Activated naive CD8-positive, alpha-beta T cell treated with anti-CD3 and anti-CD28 coated beads, Interleukin-2, amount 10 ng/mL, durations not matched to agents 7 days and 5 days (primary cell): ENCODE measurements at regions not wholly inside any gene's neighbourhood (a gene's known extent, or its start where the extent isn't known, plus 50 kb on each side); places are given as distances from the start of the nearest gene placed in this dataset.

Experiments
- ATAC-seq: fragments of 150-1000 bp; cut with Tn5 transposase; one replicate; pipeline ENCODE4 v1.10.0; 2021; ENCODE audit warnings: low read depth, moderate library complexity
- POLR2A ChIA-PET: fragments of 350-600 bp; sonication (Branson Sonifier 250); formaldehyde crosslinking; loops from one replicate; lab custom pipeline; 2021; ENCODE audit warnings: antibody characterized with exemption; lab: Charles Lee
- DNase-seq: peaks from one replicate; pipeline ENCODE4 v3.0.0; 2021
- H3K27ac Mint-ChIP-seq: one replicate; pipeline ENCODE4 v1.8.0; 2022; ENCODE audit warnings: mild to moderate bottlenecking, mixed read lengths
- H3K27me3 Mint-ChIP-seq: one replicate; pipeline ENCODE4 v1.8.0; 2022; ENCODE audit warnings: mild to moderate bottlenecking, moderate library complexity, mixed read lengths
- H3K36me3 Mint-ChIP-seq: one replicate; pipeline ENCODE4 v1.8.0; 2021; ENCODE audit warnings: mild to moderate bottlenecking, mixed read lengths
- H3K4me1 Mint-ChIP-seq: one replicate; pipeline ENCODE4 v1.8.0; 2021; ENCODE audit warnings: mixed read lengths
- H3K4me3 Mint-ChIP-seq: one replicate; pipeline ENCODE4 v1.8.0; 2022; ENCODE audit warnings: mild to moderate bottlenecking, moderate library complexity, mixed read lengths
- H3K9me3 Mint-ChIP-seq: one replicate; pipeline ENCODE4 v1.8.0; 2021; ENCODE audit warnings: mixed read lengths

DNA sequence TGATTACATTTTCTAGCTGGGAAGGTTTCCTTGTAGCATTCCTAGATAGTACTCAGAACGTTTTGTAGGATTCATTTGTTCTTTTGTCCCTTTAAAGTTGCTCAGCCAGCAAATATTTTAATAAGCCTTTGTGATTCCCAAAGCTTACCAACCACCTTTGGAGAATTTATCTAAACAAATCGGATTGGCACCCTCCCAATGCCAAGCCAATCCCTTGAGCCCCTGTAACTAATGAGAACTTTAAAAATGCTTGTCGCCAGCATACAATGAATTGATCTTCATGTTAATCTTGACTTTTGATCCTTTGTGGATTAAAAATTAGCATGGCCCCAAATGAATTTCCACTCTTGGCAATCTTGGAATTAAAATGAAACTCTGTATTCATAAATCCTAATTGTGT, 559.5 kb downstream of the UTRN start:
- H3K9me3 Mint-ChIP-seq, result no peaks in the 10 kb centered on the region
- H3K27me3 Mint-ChIP-seq, result no peaks in the 10 kb centered on the region
- peaks cover 4% of the 10 kb centered on the region for H3K4me1 Mint-ChIP-seq
- H3K4me3 Mint-ChIP-seq, result no peak overlapping the region
- DNase-seq (no peak), ATAC-seq (no peak)
- POLR2A ChIA-PET, result no interaction called here
- no peak overlapping the region for H3K27ac Mint-ChIP-seq
- peaks cover 46% of the 10 kb centered on the region for H3K36me3 Mint-ChIP-seq

DNA sequence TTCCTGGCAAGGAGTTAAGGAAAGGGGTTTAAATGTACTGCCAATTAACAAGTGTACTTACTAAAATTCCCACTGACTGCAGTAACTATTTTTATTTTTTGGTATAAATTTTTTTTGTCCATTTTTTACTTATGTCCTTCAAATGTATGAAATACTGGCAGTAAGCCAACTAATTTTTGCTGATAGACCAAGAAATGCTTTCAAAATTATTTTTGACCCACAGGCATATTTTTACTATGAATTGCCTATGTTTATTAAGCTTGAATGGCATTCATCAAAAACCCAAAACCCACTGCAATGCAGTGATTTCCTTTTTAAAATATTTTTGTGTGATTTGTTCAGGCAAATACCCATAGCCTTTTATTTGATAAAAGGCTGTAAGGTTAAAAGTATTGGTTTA, 560.1 kb downstream of the UTRN start:
- POLR2A ChIA-PET, result no interaction called here
- Mint-ChIP-seq H3K36me3 (peaks cover 49% of the 10 kb centered on the region), H3K4me3 (no peak overlapping the region), H3K4me1 (peaks cover 4% of the 10 kb centered on the region), H3K27me3 (no peaks in the 10 kb centered on the region), H3K9me3 (no peaks in the 10 kb centered on the region), H3K27ac (no peak overlapping the region)
- no peak for DNase-seq
- ATAC-seq, result no peak

DNA sequence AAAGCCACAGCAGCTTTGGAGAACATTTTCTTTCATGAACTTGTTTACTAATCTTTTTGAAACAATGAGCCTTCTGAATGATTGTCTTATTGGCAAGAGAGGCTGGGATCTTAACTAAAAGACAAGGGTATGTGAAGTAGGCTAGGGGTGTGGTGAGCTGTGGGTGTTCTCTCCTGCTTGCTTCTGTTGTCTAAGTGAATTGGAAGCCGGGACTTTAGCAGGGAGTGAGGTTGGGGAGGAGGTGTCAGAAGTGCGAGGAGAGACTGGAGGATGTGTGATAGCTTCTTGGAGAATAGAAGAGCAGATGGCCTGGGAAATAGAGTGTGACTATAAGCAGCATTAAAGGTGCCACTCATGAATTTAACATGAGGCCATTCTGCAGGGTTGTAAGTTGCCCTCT, 562.8 kb downstream of the UTRN start:
- peaks cover 63% of the 10 kb centered on the region for H3K36me3 Mint-ChIP-seq
- no peaks in the 10 kb centered on the region for H3K9me3 Mint-ChIP-seq
- no peaks in the 10 kb centered on the region for H3K27me3 Mint-ChIP-seq
- ATAC-seq (no peak), DNase-seq (no peak)
- H3K27ac Mint-ChIP-seq, result no peak overlapping the region
- H3K4me1 Mint-ChIP-seq, result peaks cover 4% of the 10 kb centered on the region
- H3K4me3 Mint-ChIP-seq, result no peak overlapping the region
- POLR2A ChIA-PET, result no interaction called here

DNA sequence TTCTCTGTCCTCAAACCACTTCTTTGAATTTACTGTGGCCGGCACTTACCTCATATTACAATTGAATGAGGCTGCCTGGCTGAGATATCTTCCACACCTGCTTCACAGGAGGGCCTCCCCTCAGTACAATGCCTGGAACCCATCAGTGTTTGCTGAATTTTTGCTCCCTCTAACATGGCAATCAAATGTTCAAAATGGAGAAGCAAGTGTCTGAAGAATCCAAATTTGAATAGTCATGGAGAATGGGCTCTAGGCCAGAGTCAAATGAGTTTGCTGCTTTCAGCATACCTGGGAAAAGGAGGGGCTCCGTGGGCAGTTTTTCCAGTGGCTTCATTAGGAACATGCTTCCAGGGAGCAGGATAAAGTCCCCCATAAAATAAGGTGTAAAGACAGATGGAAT, 564.8 kb downstream of the UTRN start:
- H3K4me1 Mint-ChIP-seq, result peaks cover 4% of the 10 kb centered on the region
- H3K36me3 Mint-ChIP-seq, result peaks cover 58% of the 10 kb centered on the region
- no peak for ATAC-seq
- H3K9me3 Mint-ChIP-seq, result no peaks in the 10 kb centered on the region
- POLR2A ChIA-PET, result no interaction called here
- H3K27ac Mint-ChIP-seq, result no peak overlapping the region
- no peak overlapping the region for H3K4me3 Mint-ChIP-seq
- no peak for DNase-seq
- no peaks in the 10 kb centered on the region for H3K27me3 Mint-ChIP-seq

DNA sequence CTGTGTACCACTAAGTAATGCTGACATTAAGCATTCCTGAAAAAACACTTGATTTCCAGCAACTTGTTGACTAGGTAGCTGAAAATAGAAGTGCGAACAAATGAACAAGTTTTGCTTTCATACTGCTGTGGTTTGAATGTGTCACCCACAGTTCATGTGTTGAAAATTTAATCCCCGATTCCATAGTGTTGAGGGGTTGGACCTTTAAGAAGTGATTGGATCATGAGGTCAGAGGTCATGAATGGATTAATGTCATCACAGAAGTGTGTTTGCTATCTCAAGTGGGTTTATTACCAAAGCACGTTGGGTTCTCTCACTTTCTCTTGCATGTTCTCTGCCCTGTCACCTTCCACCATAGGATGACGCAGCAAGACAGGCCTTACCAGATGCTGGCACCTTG, 568.5 kb downstream of the UTRN start:
- Mint-ChIP-seq H3K27ac (no peak overlapping the region), H3K36me3 (peaks cover 31% of the 10 kb centered on the region), H3K4me1 (peaks cover 2% of the 10 kb centered on the region), H3K4me3 (no peak overlapping the region), H3K27me3 (peaks cover 2% of the 10 kb centered on the region), H3K9me3 (no peaks in the 10 kb centered on the region)
- POLR2A ChIA-PET, result no interaction called here
- DNase-seq (no peak), ATAC-seq (no peak)

DNA sequence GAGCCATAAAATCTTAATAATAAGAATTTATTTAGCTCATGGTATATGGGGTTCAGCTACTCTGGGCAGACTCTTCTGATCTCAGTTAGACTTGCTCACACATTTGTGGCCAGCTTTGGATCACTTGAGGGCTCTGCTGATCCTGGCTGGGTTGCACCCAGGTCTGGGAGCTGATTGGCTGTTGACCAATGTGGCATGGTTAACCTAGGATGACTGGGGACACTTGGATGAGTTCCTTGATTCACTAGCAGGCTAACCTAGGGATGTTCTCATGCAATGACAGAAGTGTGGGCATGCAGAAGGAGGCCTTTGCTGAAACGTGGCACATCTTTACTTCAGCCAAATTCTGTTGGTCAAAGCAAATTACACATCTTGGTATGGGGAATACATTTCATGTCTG, 569.5 kb downstream of the UTRN start:
- H3K9me3 Mint-ChIP-seq, result no peaks in the 10 kb centered on the region
- peaks cover 2% of the 10 kb centered on the region for H3K4me1 Mint-ChIP-seq
- POLR2A ChIA-PET, result no interaction called here
- no peak overlapping the region for H3K27ac Mint-ChIP-seq
- H3K36me3 Mint-ChIP-seq, result peaks cover 22% of the 10 kb centered on the region
- ATAC-seq, result no peak
- no peak overlapping the region for H3K4me3 Mint-ChIP-seq
- peaks cover 4% of the 10 kb centered on the region for H3K27me3 Mint-ChIP-seq
- DNase-seq, result no peak

DNA sequence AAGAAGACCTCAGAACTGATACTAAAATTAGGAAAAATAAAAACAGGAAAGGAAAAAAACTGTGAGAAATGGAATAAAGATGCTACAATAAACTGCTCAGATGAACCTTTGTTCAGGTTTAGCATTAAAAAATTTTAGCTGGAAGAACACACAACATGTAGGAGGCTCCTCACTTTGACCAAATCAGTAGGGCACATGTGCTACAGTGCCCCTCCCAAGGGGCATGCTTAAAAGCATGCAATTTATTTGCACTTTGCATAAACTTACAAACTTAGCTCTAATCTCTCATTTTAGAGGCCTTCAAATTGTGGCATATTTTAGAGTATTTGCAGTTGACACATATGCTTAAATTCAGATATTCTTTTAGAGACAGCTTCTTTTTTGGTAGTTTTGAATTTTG, 570.2 kb downstream of the UTRN start:
- Mint-ChIP-seq H3K4me3 (no peak overlapping the region), H3K9me3 (no peaks in the 10 kb centered on the region), H3K27ac (peak overlapping the region; percentile 14), H3K27me3 (peaks cover 7% of the 10 kb centered on the region), H3K4me1 (peaks cover 2% of the 10 kb centered on the region), H3K36me3 (peaks cover 18% of the 10 kb centered on the region)
- ATAC-seq (no peak), DNase-seq (no peak)
- POLR2A ChIA-PET, result no interaction called here

DNA sequence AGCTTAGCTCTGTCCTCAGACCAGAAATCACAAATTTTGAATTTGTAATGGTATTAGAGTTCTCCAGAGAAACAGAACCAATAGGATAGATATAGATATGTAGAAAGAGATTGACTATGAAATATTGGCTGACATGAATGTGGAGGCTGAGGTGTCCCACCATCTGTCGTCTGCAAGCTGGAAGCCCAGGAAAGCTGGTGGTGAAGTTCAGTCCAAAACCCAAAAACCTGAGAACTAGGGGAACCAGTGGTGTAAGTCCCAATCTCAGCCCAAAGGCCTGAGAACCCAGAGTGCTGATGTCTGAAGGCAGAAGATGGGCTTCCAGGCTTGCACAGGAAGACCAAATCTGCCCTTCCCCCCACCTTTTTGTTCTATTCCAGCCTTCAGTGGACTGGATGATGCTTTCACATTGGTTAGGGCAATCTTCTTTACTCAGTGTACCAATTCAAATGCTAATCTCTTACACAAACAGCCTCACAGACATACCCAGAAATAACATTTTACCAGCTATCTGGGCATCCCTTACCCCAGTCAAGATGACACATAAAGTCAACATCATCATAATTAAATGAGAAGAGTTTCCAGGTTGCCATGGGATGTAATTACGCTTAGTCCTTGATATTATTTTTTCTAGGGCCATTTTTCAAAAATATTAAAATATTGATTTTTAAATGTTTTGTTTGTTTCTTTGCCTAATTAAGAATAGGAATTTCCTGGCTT, 570.8 kb downstream of the UTRN start:
- Mint-ChIP-seq H3K27ac (no peak overlapping the region), H3K27me3 (peaks cover 8% of the 10 kb centered on the region), H3K36me3 (peaks cover 13% of the 10 kb centered on the region), H3K9me3 (no peaks in the 10 kb centered on the region), H3K4me3 (no peak overlapping the region), H3K4me1 (peaks cover 2% of the 10 kb centered on the region)
- no peak for DNase-seq
- POLR2A ChIA-PET, result no interaction called here
- ATAC-seq, result no peak

DNA sequence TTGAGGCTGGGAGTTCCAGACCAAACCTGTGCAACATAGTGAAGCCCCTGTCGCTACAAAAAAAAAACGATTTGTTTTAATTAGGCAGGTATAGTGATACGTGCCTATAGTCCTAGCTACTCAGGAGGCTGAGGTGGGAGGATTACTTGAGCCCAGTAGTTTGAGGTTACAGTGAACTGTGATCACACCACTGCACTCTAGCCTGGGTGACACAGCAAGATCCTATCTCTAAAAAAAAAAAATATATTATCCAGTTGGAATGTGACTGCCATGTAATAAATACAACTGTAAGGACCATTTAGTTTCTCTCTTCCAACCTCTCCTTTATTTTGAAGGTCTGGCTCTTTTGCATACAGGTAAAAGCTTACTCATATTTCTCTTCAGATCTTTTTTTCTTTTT, 571.5 kb downstream of the UTRN start:
- POLR2A ChIA-PET, result no interaction called here
- ATAC-seq (no peak), DNase-seq (no peak)
- H3K4me3 Mint-ChIP-seq, result no peak overlapping the region
- no peaks in the 10 kb centered on the region for H3K9me3 Mint-ChIP-seq
- peaks cover 2% of the 10 kb centered on the region for H3K4me1 Mint-ChIP-seq
- H3K27me3 Mint-ChIP-seq, result peaks cover 8% of the 10 kb centered on the region
- H3K27ac Mint-ChIP-seq, result no peak overlapping the region
- peaks cover 10% of the 10 kb centered on the region for H3K36me3 Mint-ChIP-seq

DNA sequence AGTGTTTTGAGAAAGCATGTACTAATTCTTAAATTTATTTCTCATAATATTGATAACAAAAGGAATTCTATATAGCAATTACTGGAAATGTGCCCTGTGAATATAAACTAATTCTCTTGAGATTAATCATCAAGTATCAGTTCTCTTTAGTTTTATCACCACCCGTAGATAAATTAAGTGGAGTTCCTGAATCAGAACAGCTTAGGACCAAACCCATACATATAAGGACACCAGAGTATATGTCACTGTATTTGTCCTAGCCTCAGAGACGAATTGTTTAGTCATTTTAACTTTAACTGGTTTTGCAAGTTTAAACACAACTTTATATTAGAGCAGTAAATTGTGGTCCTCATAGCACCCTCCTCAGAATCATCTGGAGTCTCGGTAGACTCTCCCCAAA, 572.0 kb downstream of the UTRN start:
- H3K4me1 Mint-ChIP-seq, result peaks cover 2% of the 10 kb centered on the region
- POLR2A ChIA-PET, result no interaction called here
- no peak for ATAC-seq
- peaks cover 9% of the 10 kb centered on the region for H3K27me3 Mint-ChIP-seq
- H3K4me3 Mint-ChIP-seq, result no peak overlapping the region
- H3K27ac Mint-ChIP-seq, result no peak overlapping the region
- H3K36me3 Mint-ChIP-seq, result peaks cover 5% of the 10 kb centered on the region
- DNase-seq, result no peak
- H3K9me3 Mint-ChIP-seq, result no peaks in the 10 kb centered on the region

DNA sequence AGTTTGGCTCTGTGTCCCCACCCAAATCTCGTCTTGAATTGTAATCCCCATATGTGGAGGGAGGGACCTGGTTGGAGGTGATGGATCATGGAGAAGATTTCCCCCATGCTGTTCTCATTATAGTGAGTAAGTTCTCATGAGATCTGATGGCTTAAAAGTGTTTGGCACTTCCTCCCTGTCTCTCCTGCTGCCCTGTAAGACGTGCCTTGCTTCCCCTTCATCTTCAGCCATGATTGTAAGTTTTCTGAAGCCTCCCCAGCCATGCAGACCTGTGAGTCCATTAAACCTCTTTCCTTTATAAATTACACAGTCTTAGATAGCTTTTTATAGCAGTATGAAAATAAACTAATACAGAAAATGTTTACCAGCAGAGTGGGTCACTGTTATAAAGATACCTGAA, 577.6 kb downstream of the UTRN start:
- no peak for ATAC-seq
- Mint-ChIP-seq H3K4me1 (peaks cover 2% of the 10 kb centered on the region), H3K27me3 (peaks cover 8% of the 10 kb centered on the region), H3K27ac (no peak overlapping the region), H3K36me3 (no peaks in the 10 kb centered on the region), H3K9me3 (peaks cover 2% of the 10 kb centered on the region), H3K4me3 (no peak overlapping the region)
- POLR2A ChIA-PET, result no interaction called here
- no peak for DNase-seq

DNA sequence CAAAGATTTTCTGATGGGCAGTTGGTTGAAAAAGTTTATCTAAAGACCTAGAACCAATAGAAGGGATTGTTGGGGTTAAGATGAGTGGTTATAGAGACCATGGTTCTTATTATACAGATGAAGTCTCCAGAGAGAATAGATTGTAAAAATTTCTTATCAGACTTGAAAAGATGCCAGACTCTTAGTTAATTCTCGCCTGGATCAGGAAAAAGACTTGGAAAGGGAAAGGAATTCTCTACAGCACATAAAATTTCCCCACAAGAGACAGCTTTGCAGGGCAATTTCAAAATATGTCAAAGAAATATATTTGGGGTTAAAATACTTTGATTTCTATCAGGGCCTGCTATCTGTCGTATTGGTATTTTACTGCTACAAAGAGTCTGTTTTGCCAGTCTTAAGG, 582.6 kb downstream of the UTRN start:
- DNase-seq (no peak), ATAC-seq (no peak)
- POLR2A ChIA-PET, result no interaction called here
- H3K27me3 Mint-ChIP-seq, result no peaks in the 10 kb centered on the region
- no peaks in the 10 kb centered on the region for H3K36me3 Mint-ChIP-seq
- no peak overlapping the region for H3K27ac Mint-ChIP-seq
- peaks cover 2% of the 10 kb centered on the region for H3K9me3 Mint-ChIP-seq
- no peak overlapping the region for H3K4me3 Mint-ChIP-seq
- H3K4me1 Mint-ChIP-seq, result peaks cover 2% of the 10 kb centered on the region

DNA sequence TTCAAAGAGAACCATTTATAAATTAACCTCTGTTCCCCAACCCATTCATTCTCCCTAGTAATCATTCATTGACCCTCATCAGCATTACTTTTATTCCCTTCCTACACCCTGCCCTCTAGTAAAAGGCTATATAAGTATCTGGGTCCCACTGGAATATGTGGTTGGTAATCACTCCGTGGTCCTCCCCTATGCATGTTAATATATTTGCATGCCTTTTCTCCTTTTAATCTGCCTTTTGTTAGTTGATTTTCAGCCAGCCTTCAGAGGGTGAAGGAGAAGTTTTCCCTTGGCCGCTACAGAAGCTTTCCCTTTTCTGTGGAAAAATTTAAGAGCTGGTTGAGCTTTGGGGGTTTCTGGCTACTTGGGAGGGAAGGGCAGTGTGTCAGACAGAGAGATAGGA, 585.6 kb downstream of the UTRN start:
- H3K4me1 Mint-ChIP-seq, result peaks cover 2% of the 10 kb centered on the region
- H3K4me3 Mint-ChIP-seq, result no peak overlapping the region
- no peaks in the 10 kb centered on the region for H3K27me3 Mint-ChIP-seq
- POLR2A ChIA-PET, result no interaction called here
- H3K9me3 Mint-ChIP-seq, result peaks cover 2% of the 10 kb centered on the region
- DNase-seq (no peak), ATAC-seq (no peak)
- H3K36me3 Mint-ChIP-seq, result no peaks in the 10 kb centered on the region
- no peak overlapping the region for H3K27ac Mint-ChIP-seq

DNA sequence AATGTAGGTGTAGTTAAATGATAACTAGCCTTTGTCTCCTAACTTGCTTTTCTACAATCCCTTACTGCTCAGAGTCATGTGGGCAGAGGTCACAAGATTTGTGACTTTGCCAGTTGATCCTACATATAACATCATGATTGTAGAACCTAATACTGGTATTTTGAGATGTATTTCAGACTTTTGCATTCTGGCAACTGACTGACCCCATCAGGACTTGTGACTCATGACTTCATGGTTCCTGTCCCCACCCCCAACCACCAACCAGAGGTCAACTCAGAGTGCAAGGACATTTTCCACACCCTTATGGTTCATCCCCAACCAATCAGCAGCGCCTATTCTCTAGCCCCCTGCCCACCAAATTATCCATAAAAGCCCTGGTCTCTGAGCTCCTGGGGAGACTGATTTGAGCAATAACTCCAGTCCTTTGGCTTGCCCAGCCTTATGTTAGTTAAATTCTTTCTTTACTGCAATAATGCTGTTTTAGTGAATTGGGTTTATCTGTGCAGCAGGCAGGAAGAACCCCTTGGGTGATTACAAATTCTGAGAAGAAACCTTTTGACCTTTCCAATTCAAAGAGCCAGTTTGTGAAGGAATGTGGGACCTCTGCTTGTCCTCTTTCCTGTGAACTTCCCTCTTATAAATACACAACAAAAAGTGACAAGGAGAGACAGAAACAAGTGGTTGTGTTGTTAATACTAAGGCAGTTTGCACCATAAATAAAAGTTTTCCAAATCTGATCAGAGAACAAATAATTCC, 588.7 kb downstream of the UTRN start:
- Mint-ChIP-seq H3K4me3 (no peak overlapping the region), H3K27ac (no peak overlapping the region), H3K36me3 (no peaks in the 10 kb centered on the region), H3K9me3 (no peaks in the 10 kb centered on the region), H3K4me1 (no peaks in the 10 kb centered on the region), H3K27me3 (peaks cover 2% of the 10 kb centered on the region)
- POLR2A ChIA-PET, result no interaction called here
- no peak for ATAC-seq
- DNase-seq, result no peak
